ENCODE measurements at regions not wholly inside any gene's neighbourhood (a gene's known extent, or its start where the extent isn't known, plus 50 kb on each side); places are given as distances from the start of the nearest gene placed in this dataset.

GRCh38 chr14:38929416-38929815, 173.6 kb downstream of the SEC23A start:
- TF ChIP-seq, protein P1, sequence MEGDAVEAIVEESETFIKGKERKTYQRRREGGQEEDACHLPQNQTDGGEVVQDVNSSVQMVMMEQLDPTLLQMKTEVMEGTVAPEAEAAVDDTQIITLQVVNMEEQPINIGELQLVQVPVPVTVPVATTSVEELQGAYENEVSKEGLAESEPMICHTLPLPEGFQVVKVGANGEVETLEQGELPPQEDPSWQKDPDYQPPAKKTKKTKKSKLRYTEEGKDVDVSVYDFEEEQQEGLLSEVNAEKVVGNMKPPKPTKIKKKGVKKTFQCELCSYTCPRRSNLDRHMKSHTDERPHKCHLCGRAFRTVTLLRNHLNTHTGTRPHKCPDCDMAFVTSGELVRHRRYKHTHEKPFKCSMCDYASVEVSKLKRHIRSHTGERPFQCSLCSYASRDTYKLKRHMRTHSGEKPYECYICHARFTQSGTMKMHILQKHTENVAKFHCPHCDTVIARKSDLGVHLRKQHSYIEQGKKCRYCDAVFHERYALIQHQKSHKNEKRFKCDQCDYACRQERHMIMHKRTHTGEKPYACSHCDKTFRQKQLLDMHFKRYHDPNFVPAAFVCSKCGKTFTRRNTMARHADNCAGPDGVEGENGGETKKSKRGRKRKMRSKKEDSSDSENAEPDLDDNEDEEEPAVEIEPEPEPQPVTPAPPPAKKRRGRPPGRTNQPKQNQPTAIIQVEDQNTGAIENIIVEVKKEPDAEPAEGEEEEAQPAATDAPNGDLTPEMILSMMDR (IDR thresholded peaks at IDR 0.05) = no peak
- TF ChIP-seq EZH2 (IDR thresholded peaks at IDR 0.05) (no peak), EZH2phosphoT487 (IDR thresholded peaks at IDR 0.05) (no peak)

All from neural progenitor cell (in vitro differentiated cells).